OCI-LY3 (cell line): ENCODE measurements at regions not wholly inside any gene's neighbourhood (a gene's known extent, or its start where the extent isn't known, plus 50 kb on each side); places are given as distances from the start of the nearest gene placed in this dataset.
"Not testable (repeated sequence)": the region's sequence is repeated elsewhere in the genome, so short reads cannot be mapped to it uniquely, and the experiment has no call there.

Source experiments
- H2AFZ ChIP-seq: fragments of 200-600, 300-600 bp; shearing (Covaris generic); 2 replicates; pipeline ENCODE4 v1.6.0; 2014; ENCODE audit warnings: antibody characterized with exemption, low read depth, low read length
- H3K27ac ChIP-seq: fragments of 200-600, 300-600 bp; sonication (generic); 2 replicates; pipeline ENCODE4 v1.5.1; 2014; ENCODE audit warnings: mild to moderate bottlenecking, low read length, moderate library complexity, mixed read lengths
- H3K27me3 ChIP-seq: fragments of 200-600, 300-600 bp; sonication (generic); 2 replicates; pipeline ENCODE4 v1.6.1; 2014; ENCODE audit warnings: low read depth, low read length, mixed read lengths
- H3K36me3 ChIP-seq: fragments of 200-600, 300-600 bp; sonication (generic); replicated peaks from 2 replicates; pipeline ENCODE3; 2014; ENCODE audit warnings: low read depth, low read length, mixed read lengths
- H3K4me1 ChIP-seq: fragments of 300-600, 200-600 bp; sonication (generic); 2 replicates; pipeline ENCODE4 v1.6.1; 2014; ENCODE audit warnings: low read length, mixed read lengths
- H3K4me2 ChIP-seq: fragments of 200-600, 300-600 bp; sonication (generic); 2 replicates; pipeline ENCODE4 v1.6.1; 2014; ENCODE audit warnings: low read length, mixed read lengths
- H3K4me3 ChIP-seq: fragments of 300-600, 200-600 bp; sonication (generic); 2 replicates; pipeline ENCODE4 v1.5.1; 2014; ENCODE audit warnings: antibody characterized with exemption, mild to moderate bottlenecking, low read length, moderate library complexity
- H3K79me2 ChIP-seq: fragments of 300-600, 200-600 bp; shearing (Covaris generic); 2 replicates; pipeline ENCODE4 v1.6.1; 2014; ENCODE audit warnings: mild to moderate bottlenecking, low read length, mixed read lengths
- H3K9ac ChIP-seq: fragments of 300-600, 200-600 bp; shearing (Covaris generic); 2 replicates; pipeline ENCODE4 v1.6.0; 2014; ENCODE audit warnings: mild to moderate bottlenecking, low read length, moderate library complexity
- H3K9me3 ChIP-seq: fragments of 200-600, 300-600 bp; shearing (Covaris generic); 2 replicates; pipeline ENCODE4 v1.6.1; 2014; ENCODE audit warnings: low read length, mixed read lengths; ENCODE audit not compliant: insufficient read depth
- H4K20me1 ChIP-seq: fragments of 200-600, 300-600 bp; sonication (generic); 2 replicates; pipeline ENCODE4 v1.6.1; 2016; ENCODE audit warnings: low read length, mixed read lengths; ENCODE audit not compliant: insufficient read depth

DNA sequence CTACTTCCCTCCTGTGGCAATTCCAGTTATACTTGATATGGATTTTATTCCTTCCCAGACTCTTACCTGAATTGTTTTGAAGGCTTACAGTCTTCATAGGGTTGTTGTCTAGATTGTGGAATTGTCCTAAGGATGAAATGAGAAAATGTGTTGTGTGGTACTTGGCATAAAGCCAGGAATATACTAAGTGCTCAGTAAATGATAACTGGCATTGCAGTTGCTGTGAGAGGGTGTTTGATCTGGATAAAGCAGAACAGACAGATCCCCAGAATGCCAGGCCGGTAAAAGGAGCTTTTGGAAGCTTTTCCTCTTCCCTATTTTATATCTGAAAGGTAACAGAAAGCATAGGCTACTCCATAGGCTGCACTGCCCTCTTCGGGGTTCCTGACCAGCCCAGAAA lies 78.4 kb upstream of the IKBKE start:
- H3K9me3 ChIP-seq, H3K4me3 ChIP-seq: not testable (repeated sequence)

DNA sequence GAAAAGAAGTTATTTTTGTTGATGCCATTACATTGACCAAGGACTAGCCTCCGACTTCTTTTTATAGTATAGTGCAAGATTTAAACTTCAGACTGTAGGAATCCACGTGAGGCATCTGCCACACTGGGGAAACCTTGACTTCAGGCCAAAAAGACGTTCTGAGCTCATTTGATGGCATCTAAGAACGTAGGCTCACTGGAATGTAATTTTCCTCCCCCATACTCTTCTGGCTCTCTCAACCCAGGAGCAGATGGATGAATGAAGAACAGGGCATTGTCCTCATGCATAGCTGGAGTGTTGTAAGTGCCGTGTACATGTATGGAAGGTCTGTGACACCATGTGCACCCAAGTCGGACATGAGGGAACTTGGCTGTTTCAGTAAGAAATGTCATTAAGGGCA lies 72.8 kb upstream of the IKBKE start:
- not testable (repeated sequence) for H3K4me2 ChIP-seq, H3K27me3 ChIP-seq, H4K20me1 ChIP-seq, H3K9ac ChIP-seq, H3K79me2 ChIP-seq, H3K36me3 ChIP-seq, H3K4me1 ChIP-seq, H2AFZ ChIP-seq, H3K4me3 ChIP-seq, H3K27ac ChIP-seq, H3K9me3 ChIP-seq

More for the DNA sequence above, 78.4 kb upstream of the IKBKE start:
- H4K20me1 ChIP-seq, H3K9ac ChIP-seq, H3K4me2 ChIP-seq, H3K36me3 ChIP-seq, H3K79me2 ChIP-seq, H2AFZ ChIP-seq, H3K27me3 ChIP-seq, H3K27ac ChIP-seq, H3K4me1 ChIP-seq: not testable (repeated sequence)

DNA sequence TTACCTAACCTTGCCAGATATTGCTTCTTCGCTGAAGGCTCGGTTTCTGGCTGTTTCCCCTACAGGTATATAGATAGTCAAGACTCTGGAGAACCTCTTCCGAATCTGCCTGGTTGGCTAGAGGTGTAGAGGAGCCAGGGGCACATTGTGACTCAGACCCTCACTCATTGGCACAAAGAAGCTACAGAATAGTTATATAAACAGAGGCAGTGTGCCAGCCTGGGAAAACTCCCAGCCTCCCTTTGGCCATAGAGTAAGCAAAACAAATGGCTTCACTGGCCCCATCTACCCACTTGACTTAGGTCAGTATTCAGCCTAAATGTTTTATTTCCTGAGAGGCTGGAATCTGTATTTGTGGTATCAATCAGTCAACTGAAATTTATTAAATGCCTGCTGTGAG lies 72.0 kb upstream of the IKBKE start:
- H3K9me3 ChIP-seq, H3K36me3 ChIP-seq, H3K27ac ChIP-seq, H3K79me2 ChIP-seq, H2AFZ ChIP-seq, H3K4me2 ChIP-seq, H3K4me1 ChIP-seq, H3K4me3 ChIP-seq, H3K9ac ChIP-seq, H3K27me3 ChIP-seq, H4K20me1 ChIP-seq: not testable (repeated sequence)

DNA sequence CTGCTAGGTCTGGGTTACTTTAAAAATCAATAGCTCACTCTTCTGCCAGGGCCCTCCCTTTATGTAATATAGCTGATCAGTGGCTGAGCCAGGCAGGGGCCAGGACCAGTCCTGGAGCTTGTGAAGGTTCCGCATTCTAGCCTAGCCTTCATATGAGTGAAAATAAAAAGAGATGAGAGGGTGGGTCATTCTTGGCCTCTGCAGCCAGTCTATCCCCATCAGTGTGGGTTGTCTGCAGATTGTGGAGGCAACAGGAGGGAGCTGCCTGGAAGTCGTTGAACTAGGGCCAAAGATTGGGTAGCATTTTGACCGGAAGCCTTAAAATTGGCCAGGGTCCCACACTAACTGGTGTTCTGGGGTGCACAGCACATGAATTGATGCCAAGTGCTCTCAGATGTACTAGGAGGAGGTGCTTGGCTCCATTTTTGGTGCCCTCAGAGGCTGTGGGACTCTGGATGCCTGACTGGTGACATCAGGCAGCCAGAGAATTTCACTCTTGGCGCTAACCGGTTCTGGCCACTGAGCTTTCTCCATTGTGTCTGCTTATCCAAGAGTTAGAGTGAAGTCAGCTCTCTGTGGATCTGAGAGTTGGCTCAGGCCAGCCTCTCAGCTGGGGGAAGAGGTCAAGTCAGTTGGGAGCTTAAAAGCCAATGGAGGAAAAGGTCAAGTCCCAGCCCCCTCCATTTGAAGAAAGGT lies 66.5 kb upstream of the IKBKE start:
- not testable (repeated sequence) for H2AFZ ChIP-seq, H3K79me2 ChIP-seq, H3K4me2 ChIP-seq, H3K9ac ChIP-seq, H3K27ac ChIP-seq, H3K4me1 ChIP-seq, H3K27me3 ChIP-seq, H4K20me1 ChIP-seq, H3K9me3 ChIP-seq, H3K36me3 ChIP-seq, H3K4me3 ChIP-seq

DNA sequence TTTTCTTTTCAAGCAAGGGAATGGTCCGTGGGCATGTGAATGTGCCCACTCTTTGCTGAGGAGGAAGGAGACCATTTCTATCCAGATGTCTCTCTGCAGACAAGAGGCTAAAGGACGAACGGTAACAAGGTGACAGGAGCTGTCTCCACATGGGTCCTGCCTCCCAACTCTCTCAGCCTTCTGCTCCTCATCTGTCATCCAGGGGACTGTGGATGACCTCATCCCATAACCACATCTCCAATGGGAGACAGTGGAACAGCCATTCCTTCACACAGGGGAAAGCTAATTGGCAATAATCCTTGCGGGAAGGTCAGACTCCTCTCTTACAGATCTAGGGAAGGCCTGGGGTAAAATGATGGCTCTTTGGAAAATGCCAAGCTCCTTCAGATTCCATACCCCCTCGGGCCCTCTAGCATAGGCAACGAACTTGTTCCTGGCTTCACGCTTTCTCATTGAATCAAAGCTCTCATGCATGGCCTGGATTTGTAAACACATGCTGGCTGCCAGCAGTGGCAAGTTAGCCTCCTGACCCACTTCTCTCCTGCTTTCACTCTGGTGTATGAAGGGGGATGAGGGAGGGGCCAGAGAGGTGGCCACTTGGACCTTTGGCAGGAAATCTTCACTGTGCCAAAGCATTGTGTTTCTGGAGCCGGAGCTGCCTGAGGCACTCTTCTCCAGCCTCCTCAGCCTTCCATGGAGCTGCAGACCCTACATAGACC lies 65.8 kb upstream of the IKBKE start:
- not testable (repeated sequence) for H3K4me3 ChIP-seq, H3K36me3 ChIP-seq, H4K20me1 ChIP-seq, H3K27me3 ChIP-seq, H3K27ac ChIP-seq, H3K9ac ChIP-seq, H3K4me1 ChIP-seq, H3K79me2 ChIP-seq, H3K9me3 ChIP-seq, H3K4me2 ChIP-seq, H2AFZ ChIP-seq

DNA sequence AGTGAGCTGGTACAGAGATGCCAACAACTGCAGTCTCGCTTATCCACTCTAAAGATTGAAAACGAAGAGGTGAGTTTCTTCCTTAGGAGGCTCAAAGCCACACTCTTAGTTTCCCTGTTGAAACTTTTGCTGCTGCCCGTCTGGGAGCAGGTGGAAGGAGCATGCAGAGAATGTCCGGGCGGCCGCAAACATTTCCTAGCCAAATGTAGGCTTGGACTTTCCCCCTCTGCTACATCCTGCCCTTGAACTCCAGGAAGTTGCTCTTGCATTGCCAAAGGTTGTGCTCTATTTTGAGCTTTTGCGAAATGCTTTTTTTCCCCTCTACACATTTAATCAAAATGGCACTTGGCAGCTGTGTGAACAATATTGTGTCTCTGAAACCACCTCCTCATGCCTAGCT lies 65.0 kb upstream of the IKBKE start:
- not testable (repeated sequence) for H2AFZ ChIP-seq, H3K9ac ChIP-seq, H3K79me2 ChIP-seq, H3K4me2 ChIP-seq, H4K20me1 ChIP-seq, H3K36me3 ChIP-seq, H3K9me3 ChIP-seq, H3K4me3 ChIP-seq, H3K4me1 ChIP-seq, H3K27me3 ChIP-seq, H3K27ac ChIP-seq

DNA sequence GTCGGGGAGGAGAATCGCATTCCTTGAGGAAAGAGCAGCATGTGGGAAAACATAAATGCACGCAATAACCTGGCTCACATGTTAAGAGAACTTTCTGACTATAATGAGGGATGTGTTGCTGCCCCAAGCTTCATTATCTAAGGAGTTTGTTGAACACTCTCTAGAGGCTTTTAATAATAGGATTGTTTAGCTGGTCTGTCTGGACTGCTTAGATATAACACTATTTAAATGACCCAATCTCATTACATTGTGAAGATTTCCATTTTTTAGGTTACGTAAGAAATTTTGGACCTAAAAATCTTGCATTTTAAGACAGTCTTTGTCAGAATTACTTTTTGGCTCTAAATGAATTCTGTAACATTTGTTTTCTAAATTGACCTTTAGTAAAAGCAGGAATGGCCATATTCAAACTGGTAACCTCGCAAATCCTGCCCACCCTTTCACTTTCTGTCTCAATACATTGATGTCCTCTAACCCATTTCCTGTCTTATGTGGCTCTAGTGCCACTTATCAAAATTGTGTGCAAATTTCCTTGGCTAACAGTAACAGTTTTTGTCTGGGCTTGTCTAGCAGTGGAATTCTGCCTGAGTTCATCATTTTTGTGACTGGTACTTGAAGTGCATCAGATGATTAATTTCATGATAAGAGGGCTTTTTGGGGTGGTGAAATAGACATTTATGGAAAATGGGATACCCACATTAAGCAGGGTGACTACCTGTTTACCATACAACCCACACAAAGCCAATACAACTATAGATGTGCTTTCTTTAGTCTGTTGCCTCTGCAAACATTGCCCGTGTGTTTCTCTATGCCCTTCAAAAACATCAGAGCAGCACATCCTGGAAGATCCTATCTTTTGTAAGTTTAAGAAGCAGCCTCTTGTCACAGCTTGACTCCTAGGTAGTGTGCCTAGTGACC lies 61.6 kb upstream of the IKBKE start:
- not testable (repeated sequence) for H3K4me2 ChIP-seq, H3K27me3 ChIP-seq

More for the DNA sequence above, 61.6 kb upstream of the IKBKE start:
- H3K4me3 ChIP-seq, H4K20me1 ChIP-seq, H3K79me2 ChIP-seq, H2AFZ ChIP-seq, H3K4me1 ChIP-seq, H3K27ac ChIP-seq, H3K9ac ChIP-seq, H3K9me3 ChIP-seq, H3K36me3 ChIP-seq: not testable (repeated sequence)
